GM18867 (cell line): ENCODE measurements at regions not wholly inside any gene's neighbourhood (a gene's known extent, or its start where the extent isn't known, plus 50 kb on each side); places are given as distances from the start of the nearest gene placed in this dataset.

ENCODE experiments used
- ATAC-seq: cut with Tn5 transposase; IDR thresholded peaks from one replicate; pipeline ENCODE4 v1.9.1; 2021; ENCODE audit warnings: mild to moderate bottlenecking, moderate library complexity; ENCODE audit not compliant: unreplicated experiment

DNA sequence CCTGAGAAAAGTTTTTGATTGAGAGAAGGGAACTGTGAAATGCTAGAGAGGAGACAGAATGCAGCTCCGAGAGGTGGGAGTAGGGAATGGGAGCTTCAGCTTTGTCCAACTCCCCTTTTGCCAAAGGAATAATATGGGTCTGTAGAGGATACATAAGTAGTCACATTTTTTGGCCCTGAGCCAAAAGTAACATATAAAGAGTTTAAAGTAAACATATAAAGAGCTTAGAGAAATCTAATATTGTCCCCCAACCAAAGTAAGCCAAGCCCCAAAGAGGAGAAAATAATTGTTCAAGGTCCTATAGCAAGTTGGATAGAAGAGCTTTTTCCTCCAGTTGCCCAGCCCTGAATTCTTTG, 215.1 kb downstream of the TMEM114 start:
- ATAC-seq = no peak

DNA sequence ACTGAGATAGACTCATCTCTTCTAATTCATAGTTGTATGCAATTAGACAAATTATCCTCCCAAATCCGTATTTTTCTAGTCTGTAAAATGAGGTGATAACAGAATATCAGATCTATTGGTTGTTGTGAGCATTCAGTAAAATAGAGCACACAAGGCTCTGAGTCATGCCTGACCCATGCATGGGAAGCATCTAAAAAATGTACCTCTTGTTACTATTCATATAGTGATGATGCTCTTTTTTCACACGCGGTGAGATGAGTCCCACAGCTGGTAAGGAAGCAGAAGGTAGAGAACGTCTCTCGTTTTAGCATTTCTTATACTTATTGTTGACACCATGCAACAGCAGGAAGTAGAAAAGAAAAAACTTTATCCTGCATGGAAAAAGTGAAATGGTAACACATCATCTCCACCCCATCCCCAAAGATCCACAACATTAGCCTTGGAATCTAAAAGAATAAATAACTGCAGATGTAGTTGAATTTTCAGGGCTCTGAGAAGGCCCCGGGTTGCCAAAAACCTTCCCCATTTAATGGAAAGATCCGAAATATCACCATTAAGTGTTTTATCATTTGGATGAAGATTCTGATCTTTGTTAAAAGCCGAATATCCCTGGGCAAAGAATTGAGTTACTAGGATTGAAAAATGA, 215.6 kb downstream of the TMEM114 start:
- no peak for ATAC-seq

DNA sequence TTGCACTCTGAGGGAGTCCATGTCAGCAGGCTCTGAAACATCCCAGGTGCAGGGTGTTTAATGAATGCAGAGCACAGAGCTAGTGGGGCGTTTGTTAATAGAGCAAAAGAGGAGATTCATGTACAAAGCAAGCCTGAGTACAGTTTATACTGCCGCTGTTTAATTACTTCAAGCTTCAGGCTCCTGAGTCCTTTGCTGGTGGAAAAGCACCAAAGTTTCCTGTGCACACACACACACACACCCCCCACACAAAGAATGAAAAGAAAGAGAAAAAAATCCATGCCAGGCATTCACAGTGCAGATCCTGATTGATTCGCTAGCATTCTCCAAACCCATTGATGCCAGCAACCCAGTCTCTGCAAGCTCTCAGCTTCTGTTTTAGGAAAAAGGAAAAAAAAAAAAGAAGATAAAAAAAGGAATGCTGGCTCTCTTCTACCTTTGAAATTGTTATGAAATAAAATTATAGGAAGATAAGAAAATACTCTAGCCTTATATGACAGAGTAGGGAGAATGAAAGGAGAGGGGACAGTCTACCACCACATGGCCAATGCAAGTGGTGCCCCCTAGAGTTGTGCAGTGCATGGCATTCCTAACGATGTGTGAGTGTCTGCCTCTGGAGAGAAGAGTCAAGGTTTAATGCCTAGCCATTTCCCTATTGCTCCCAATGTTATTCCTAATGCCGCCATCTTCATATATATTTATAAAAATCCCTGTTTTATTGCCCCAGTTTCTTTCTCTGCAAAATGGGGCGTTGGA, 216.5 kb downstream of the TMEM114 start:
- no peak for ATAC-seq

DNA sequence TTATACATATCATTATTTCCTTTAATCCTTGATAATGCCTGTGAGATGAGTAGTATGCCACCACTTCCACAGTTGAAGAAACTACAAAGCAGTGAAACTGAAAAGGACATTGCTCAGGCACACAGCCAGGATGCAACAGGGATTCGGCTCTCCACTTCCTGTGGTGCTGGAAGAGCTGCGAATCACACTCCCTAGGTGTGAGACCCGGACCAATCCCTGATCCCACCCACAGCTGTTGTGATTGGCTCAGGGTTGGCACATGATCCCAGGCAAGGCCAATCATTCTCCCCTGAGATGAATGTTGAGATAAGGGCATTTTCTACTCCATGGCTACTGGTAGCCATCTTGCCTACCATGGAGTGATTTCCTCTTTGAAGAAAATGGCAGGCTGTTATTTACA, 218.2 kb downstream of the TMEM114 start:
- ATAC-seq = no peak

- no peak for ATAC-seq
Observed at GRCh38 chr16:8370374-8371270, 219.7 kb downstream of the TMEM114 start.

DNA sequence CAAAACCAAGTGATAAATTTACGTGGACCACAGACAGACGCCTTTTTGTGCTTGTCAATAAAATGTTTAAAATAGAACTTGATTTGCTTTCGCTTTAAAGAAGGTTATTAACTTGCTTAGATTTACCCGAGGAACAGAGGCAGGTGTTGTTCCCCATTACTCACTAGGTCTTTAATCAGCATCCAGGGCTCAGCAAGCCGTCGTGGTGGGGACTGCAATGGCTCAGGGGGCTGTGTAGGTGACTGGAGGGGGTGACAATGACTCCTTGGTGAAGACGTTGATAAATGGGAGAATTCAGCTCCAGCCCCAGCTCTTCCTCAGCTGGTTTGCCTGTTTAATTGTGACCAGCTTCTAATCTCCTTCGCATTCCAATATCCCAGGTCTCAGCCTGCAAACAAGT, 231.4 kb downstream of the TMEM114 start:
- ATAC-seq = no peak

- ATAC-seq = no peak
Observed at GRCh38 chr16:8355675-8356074, 234.6 kb downstream of the TMEM114 start.

DNA sequence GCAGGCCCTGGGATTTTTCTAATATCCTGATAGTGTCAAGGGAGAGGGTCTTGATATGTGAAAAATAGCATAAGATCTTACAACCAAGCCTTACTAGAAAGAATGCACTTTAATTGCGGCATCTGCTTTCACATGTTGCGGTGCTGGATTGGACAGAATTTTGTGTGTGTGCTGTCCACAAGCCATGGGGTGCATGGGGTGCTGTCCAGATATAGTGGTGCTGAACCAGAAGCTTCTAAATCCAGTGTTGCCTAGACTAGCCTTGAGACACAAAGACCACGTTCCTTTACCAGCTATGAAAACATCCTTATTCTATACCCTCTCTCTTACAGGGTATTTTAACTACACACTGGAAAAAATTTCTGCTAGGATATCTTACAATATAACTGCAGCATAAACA, 244.0 kb downstream of the TMEM114 start:
- ATAC-seq = no peak

DNA sequence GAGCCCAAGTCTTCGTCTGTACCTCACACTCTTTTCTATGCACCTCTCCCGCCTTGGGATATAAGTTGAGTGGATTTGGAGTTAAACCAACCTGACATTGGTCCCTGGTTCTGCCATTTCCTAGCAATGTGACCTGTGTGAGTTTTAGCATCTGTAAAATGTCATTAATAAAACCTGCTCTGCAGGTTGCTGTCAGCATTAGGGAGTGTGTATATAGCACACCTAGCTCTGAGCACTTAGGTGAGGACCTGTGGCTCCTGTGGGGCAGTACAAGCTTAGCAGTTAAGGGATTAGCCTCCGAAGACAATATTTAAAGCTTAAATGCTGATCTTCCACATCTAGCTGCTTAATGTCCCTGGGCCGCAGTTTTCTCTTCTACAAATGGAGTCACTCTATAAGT, 248.0 kb downstream of the TMEM114 start:
- no peak for ATAC-seq

DNA sequence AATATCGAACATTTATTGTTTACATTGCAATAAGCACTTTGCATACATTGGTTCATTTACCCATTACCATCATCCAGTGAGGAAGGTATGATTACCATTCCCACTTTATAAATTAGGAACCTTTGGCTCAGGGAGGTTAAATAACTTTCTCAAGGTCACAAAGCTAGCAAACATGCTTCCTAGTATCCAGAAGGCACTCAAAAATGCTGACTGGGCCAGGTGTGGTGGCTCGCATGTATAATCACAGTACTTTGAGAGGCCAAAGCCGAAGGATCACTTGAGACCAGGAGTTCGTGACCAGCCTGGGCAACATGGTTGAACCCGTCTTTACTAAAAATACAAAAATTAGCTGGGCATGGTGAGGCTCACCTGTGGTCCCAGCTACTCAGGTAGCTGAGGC, 259.6 kb downstream of the TMEM114 start:
- no peak for ATAC-seq

DNA sequence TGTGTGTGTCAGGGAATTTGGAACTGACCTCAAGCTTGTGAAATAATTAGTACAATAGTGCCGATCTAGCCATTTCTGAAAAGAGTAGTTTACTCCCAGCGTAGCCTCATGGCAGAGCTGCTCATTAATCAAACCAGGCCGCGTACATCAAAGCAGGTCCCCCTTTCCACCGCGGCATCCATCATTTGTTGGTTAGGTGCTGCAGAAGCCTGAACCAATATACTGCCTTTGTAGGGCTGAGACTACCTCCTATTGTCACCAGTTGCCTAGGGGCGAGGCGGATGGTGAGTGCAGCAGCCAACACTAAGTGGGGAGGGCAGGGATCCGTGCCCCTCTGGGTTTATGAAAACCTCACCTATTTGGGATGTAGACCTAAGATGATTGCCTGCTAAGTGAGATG, 264.1 kb downstream of the TMEM114 start:
- ATAC-seq = no peak

DNA sequence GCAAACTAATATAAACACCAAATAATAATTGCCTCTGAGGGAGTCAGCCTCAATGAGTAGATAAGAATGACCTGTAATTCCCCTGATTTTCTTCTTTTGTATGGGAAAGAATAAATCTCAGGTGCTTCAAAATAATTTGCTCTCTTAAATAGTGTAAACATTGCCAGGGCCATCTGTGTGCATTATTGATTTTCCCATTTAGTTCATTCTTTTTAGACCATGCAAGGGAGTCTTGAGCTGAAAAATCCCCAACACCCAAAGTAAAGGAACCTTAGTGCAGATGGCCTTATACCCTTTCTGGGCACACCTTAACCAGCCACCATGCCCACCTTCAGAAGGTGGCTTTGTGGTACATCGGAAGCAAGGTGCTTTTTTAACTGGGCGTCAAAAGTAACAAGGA, 267.2 kb downstream of the TMEM114 start:
- no peak for ATAC-seq

- no peak for ATAC-seq
Observed at GRCh38 chr16:8320131-8320530, 270.2 kb downstream of the TMEM114 start.

- no peak for ATAC-seq
Observed at GRCh38 chr16:8310816-8311215, 279.5 kb downstream of the TMEM114 start.

- no peak for ATAC-seq
Observed at GRCh38 chr16:8310323-8310722, 280.0 kb downstream of the TMEM114 start.

GRCh38 chr16:8305201-8305600, 285.1 kb downstream of the TMEM114 start:
- no peak for ATAC-seq

DNA sequence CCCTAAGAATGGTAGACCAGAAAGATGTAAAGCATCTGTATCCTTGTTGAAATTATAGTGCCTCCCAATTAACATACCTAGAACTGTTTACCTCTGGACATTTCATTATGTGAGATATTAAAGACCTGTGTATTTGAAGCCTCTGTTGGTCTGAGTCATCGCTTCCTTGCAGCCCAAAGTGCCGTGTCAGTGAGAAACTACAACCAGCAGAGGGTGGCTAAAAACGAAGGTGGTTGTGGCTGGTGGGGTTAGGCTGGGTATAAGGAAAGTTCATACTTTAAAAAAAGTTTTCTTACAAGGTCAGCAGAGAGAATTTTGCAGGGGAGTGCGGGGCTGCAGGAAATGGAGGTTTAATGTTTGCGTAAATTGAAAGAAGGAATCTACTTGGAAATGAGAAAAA, 290.7 kb downstream of the TMEM114 start:
- ATAC-seq = no peak

GRCh38 chr16:8295513-8296237, 294.6 kb downstream of the TMEM114 start:
- no peak for ATAC-seq

- ATAC-seq = no peak
Observed at GRCh38 chr16:8293413-8293812, 296.9 kb downstream of the TMEM114 start.

DNA sequence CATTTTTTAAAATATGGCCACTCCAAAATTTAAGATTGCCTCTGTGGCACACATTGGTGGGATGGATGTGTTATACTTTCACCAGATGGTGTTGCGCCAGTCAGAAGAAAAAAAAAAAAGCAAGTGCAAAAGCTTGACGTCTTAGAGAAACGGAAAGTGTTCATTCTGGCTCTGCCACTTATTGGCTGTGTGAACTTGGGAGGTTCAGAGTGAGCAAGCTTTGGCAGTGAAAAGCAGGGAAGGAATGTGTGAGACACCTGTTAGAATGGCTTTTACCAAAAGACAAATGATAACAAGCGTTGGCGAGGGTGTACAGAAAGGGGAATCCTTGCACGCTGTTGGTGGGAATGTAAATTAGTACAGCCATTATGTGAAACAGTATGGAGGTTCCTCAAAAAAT, 298.0 kb downstream of the TMEM114 start:
- ATAC-seq = no peak

DNA sequence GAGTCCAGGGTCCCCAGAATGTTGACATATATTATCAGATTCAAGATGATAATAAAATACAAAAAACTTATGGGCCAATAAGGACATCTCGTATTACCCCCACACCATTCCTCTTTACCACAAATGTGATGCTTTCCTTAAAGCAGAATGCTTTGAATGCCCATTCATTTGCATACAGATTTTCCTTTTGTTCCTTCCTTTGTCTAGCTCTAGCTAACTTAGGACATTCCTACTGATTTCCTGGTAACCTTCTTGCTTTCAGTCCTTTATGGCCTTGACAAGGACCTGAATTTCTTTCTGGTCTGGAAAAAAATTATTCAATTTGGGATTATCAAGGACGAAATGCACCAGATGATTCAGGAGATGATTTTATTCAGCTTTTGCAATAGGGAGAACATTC, 304.0 kb downstream of the TMEM114 start:
- no peak for ATAC-seq
